ENCODE measurements at regions not wholly inside any gene's neighbourhood (a gene's known extent, or its start where the extent isn't known, plus 50 kb on each side); places are given as distances from the start of the nearest gene placed in this dataset.

GRCh38 chr11:15300341-15300740, 185.6 kb downstream of the INSC start:
- Histone ChIP-seq H3K27ac (ENCODE audit: insufficient read depth, low read depth, low read length, poor library complexity, severe bottlenecking) (no peak overlapping the region), H3K27me3 (ENCODE audit: control insufficient read depth, insufficient read depth, low read length, poor library complexity, severe bottlenecking) (no peaks in the 10 kb centered on the region), H3K4me1 (ENCODE audit: control insufficient read depth, insufficient read depth, low read length) (no peaks in the 10 kb centered on the region), H3K4me3 (ENCODE audit: insufficient read depth, low read depth, low read length) (no peak overlapping the region), H3K36me3 (ENCODE audit: control insufficient read depth, insufficient read depth, low read length) (no peaks in the 10 kb centered on the region), H3K9me3 (ENCODE audit: control insufficient read depth, low read length) (no peaks in the 10 kb centered on the region)
- WGBS, 2 experiments, result 96% methylated on average over 14 of the region's 14 CpGs

DNA sequence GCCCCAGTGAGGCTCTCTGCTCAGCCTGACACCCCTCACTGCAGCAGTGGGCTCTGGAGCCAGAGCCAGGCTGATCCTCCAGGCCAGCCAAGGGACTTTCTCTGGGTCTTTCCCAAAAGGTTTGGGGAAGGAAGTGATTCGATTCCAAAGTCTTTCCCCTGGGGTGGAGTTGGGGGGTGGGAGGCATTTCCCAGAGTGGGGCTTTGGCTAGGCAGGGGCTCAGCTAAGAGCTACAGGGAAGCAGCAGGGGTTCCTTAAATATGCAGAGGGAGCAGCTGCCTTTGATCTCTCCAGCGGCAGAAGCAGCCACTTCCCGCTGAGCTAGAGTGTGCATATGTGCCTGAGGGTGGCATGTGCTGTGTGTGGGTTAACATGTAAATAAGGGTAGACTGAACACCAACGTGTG, 192.9 kb downstream of the INSC start:
- Histone ChIP-seq H3K4me3 (ENCODE audit: insufficient read depth, low read depth, low read length) (no peak overlapping the region), H3K36me3 (ENCODE audit: control insufficient read depth, insufficient read depth, low read length) (no peaks in the 10 kb centered on the region), H3K27me3 (ENCODE audit: control insufficient read depth, insufficient read depth, low read length, poor library complexity, severe bottlenecking) (no peaks in the 10 kb centered on the region), H3K9me3 (ENCODE audit: control insufficient read depth, low read length) (no peaks in the 10 kb centered on the region), H3K27ac (ENCODE audit: insufficient read depth, low read depth, low read length, poor library complexity, severe bottlenecking) (no peak overlapping the region), H3K4me1 (ENCODE audit: control insufficient read depth, insufficient read depth, low read length) (peaks cover 11% of the 10 kb centered on the region)
- WGBS, 2 experiments, result 8 to 10% methylated on average over 4 of the region's 4 CpGs

DNA sequence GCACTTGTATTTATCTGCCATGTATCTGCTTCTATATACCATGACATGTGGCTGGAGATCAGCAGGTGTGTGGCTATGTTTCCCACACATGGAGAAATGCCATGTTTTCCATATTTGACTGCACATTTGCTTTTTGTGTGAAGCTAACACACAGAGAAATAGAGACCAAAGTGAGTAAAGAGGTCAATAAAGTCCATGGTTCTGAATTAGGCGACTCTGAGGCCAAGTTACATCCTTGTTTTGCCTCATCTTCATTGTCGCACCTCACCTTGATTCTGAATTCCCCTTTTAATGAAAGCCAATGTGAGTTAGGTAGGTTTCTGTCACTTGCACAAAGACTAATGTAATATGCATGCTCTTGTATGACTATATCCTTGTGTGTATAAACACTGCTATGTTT, 194.1 kb downstream of the INSC start:
- peaks cover 11% of the 10 kb centered on the region for H3K4me1 ChIP-seq (ENCODE audit: control insufficient read depth, insufficient read depth, low read length)
- H3K36me3 ChIP-seq (ENCODE audit: control insufficient read depth, insufficient read depth, low read length), result no peaks in the 10 kb centered on the region
- H3K27ac ChIP-seq (ENCODE audit: insufficient read depth, low read depth, low read length, poor library complexity, severe bottlenecking), result no peak overlapping the region
- no peak overlapping the region for H3K4me3 ChIP-seq (ENCODE audit: insufficient read depth, low read depth, low read length)
- H3K9me3 ChIP-seq (ENCODE audit: control insufficient read depth, low read length), result no peaks in the 10 kb centered on the region
- no peaks in the 10 kb centered on the region for H3K27me3 ChIP-seq (ENCODE audit: control insufficient read depth, insufficient read depth, low read length, poor library complexity, severe bottlenecking)
- 93 to 98% methylated on average over 2 of the region's 2 CpGs for WGBS, 2 experiments

- Histone ChIP-seq H3K9me3 (ENCODE audit: control insufficient read depth, low read length) (no peaks in the 10 kb centered on the region), H3K36me3 (ENCODE audit: control insufficient read depth, insufficient read depth, low read length) (no peaks in the 10 kb centered on the region), H3K27ac (ENCODE audit: insufficient read depth, low read depth, low read length, poor library complexity, severe bottlenecking) (no peak overlapping the region), H3K4me3 (ENCODE audit: insufficient read depth, low read depth, low read length) (no peak overlapping the region), H3K27me3 (ENCODE audit: control insufficient read depth, insufficient read depth, low read length, poor library complexity, severe bottlenecking) (no peaks in the 10 kb centered on the region), H3K4me1 (ENCODE audit: control insufficient read depth, insufficient read depth, low read length) (peaks cover 11% of the 10 kb centered on the region)
- no CpG with 5 or more reads among the region's 1 CpG for WGBS, 2 experiments
Observed at GRCh38 chr11:15309296-15309695, 194.6 kb downstream of the INSC start.

DNA sequence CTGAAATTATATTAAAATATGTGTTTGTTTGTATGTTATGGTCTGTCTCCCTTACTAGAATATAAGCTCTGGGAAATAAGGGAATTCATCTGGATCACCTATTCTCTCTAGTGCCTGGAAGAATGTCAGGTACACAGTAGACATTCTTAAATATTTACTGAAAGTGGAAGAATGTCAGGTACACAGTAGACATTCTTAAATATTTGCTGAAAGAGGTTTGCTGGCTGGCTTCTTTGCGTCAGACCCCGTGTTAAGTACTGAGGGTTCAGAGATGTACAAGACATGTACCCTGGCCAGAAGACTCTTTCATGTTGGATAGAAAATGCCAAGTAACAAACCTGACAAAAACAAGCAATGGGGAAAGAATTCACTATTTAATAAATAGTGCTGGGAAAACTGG, 199.1 kb downstream of the INSC start:
- Histone ChIP-seq H3K4me3 (ENCODE audit: insufficient read depth, low read depth, low read length) (no peak overlapping the region), H3K9me3 (ENCODE audit: control insufficient read depth, low read length) (no peaks in the 10 kb centered on the region), H3K4me1 (ENCODE audit: control insufficient read depth, insufficient read depth, low read length) (no peaks in the 10 kb centered on the region), H3K27me3 (ENCODE audit: control insufficient read depth, insufficient read depth, low read length, poor library complexity, severe bottlenecking) (no peaks in the 10 kb centered on the region), H3K27ac (ENCODE audit: insufficient read depth, low read depth, low read length, poor library complexity, severe bottlenecking) (no peak overlapping the region), H3K36me3 (ENCODE audit: control insufficient read depth, insufficient read depth, low read length) (no peaks in the 10 kb centered on the region)
- 97 to 98% methylated on average over 2 of the region's 2 CpGs for WGBS, 2 experiments

- H3K4me1 ChIP-seq (ENCODE audit: control insufficient read depth, insufficient read depth, low read length), result no peaks in the 10 kb centered on the region
- H3K4me3 ChIP-seq (ENCODE audit: insufficient read depth, low read depth, low read length), result no peak overlapping the region
- H3K27ac ChIP-seq (ENCODE audit: insufficient read depth, low read depth, low read length, poor library complexity, severe bottlenecking), result no peak overlapping the region
- no peaks in the 10 kb centered on the region for H3K36me3 ChIP-seq (ENCODE audit: control insufficient read depth, insufficient read depth, low read length)
- H3K9me3 ChIP-seq (ENCODE audit: control insufficient read depth, low read length), result no peaks in the 10 kb centered on the region
- H3K27me3 ChIP-seq (ENCODE audit: control insufficient read depth, insufficient read depth, low read length, poor library complexity, severe bottlenecking), result no peaks in the 10 kb centered on the region
- WGBS, 2 experiments, result 89 to 98% methylated on average over 9 of the region's 9 CpGs
Observed at GRCh38 chr11:15318814-15319213, 204.1 kb downstream of the INSC start.

DNA sequence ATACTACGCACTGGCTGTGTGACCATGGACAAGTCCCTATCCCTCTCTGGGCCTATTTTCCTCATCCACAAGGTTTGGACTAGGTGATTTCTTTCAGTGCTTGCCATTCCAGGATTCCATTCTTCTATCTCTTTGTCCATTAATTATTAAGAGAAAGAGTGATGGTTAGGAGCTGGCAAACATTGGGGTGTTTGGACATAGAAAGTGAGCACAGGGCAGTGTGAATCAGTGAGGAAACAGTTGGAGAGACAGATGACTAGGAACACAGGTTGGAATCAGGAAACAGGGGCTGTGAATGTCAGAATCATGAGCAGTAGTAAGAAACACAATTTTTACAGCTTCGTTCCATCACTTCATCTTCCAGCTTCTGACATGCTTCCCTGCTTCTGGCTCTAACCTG, 211.8 kb downstream of the INSC start:
- H3K36me3 ChIP-seq (ENCODE audit: control insufficient read depth, insufficient read depth, low read length), result no peaks in the 10 kb centered on the region
- no peak overlapping the region for H3K27ac ChIP-seq (ENCODE audit: insufficient read depth, low read depth, low read length, poor library complexity, severe bottlenecking)
- no peaks in the 10 kb centered on the region for H3K9me3 ChIP-seq (ENCODE audit: control insufficient read depth, low read length)
- no peaks in the 10 kb centered on the region for H3K27me3 ChIP-seq (ENCODE audit: control insufficient read depth, insufficient read depth, low read length, poor library complexity, severe bottlenecking)
- 95 to 97% methylated on average over 2 of the region's 2 CpGs for WGBS, 2 experiments
- no peak overlapping the region for H3K4me3 ChIP-seq (ENCODE audit: insufficient read depth, low read depth, low read length)
- H3K4me1 ChIP-seq (ENCODE audit: control insufficient read depth, insufficient read depth, low read length), result no peaks in the 10 kb centered on the region

GRCh38 chr11:15327786-15328231, 213.1 kb downstream of the INSC start:
- H3K27ac ChIP-seq (ENCODE audit: insufficient read depth, low read depth, low read length, poor library complexity, severe bottlenecking), result no peak overlapping the region
- no peaks in the 10 kb centered on the region for H3K9me3 ChIP-seq (ENCODE audit: control insufficient read depth, low read length)

DNA sequence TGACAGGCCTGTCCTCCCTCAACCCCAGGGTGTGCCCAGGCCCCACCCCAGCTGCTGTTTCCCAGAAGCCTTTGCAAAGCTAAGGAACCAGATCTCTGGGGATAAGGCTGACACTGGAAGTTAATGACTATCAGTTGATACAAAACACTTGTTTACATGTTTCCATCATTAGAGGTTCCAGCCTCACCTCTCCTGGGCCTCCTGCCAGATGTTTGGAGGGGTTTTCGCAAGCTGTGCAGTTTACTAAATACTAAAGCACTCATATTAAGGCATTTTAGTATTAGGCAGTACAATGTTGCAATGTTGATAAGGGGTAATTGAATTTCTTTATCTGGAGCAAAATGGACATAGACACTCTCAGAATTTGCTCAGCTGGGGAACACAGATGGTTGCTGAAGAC, 218.7 kb downstream of the INSC start:
- Histone ChIP-seq H3K9me3 (ENCODE audit: control insufficient read depth, low read length) (no peaks in the 10 kb centered on the region), H3K27me3 (ENCODE audit: control insufficient read depth, insufficient read depth, low read length, poor library complexity, severe bottlenecking) (no peaks in the 10 kb centered on the region), H3K4me3 (ENCODE audit: insufficient read depth, low read depth, low read length) (no peak overlapping the region), H3K27ac (ENCODE audit: insufficient read depth, low read depth, low read length, poor library complexity, severe bottlenecking) (no peak overlapping the region), H3K36me3 (ENCODE audit: control insufficient read depth, insufficient read depth, low read length) (no peaks in the 10 kb centered on the region), H3K4me1 (ENCODE audit: control insufficient read depth, insufficient read depth, low read length) (no peaks in the 10 kb centered on the region)
- 89% methylated on average over 1 of the region's 1 CpG; no CpG with 5 or more reads in 1 of the 2 experiments for WGBS, 2 experiments

More at GRCh38 chr11:15327786-15328231, 213.1 kb downstream of the INSC start:
- no peaks in the 10 kb centered on the region for H3K27me3 ChIP-seq (ENCODE audit: control insufficient read depth, insufficient read depth, low read length, poor library complexity, severe bottlenecking)
- no peak overlapping the region for H3K4me3 ChIP-seq (ENCODE audit: insufficient read depth, low read depth, low read length)
- no peaks in the 10 kb centered on the region for H3K36me3 ChIP-seq (ENCODE audit: control insufficient read depth, insufficient read depth, low read length)
- 63 to 67% methylated on average over 4 of the region's 4 CpGs for WGBS, 2 experiments
- no peaks in the 10 kb centered on the region for H3K4me1 ChIP-seq (ENCODE audit: control insufficient read depth, insufficient read depth, low read length)

DNA sequence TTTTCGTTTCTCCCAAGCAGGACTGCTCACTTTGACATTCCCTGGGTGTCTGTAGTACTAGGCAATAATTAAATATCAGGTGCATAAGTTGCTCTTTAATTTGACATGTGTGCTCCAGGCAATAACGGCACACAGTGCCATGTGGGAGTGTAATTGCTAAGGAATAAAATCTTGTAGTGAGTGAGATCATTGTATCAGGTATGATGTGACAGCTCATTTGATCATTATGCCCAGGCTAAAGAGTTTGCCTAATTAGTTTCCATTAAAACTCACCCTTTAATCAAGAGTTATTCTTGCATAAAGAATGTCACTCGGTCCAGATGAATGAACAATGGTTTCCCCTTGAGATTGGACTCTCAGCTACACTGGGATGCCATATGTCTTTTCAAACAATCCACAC, 220.0 kb downstream of the INSC start:
- H3K4me1 ChIP-seq (ENCODE audit: control insufficient read depth, insufficient read depth, low read length), result no peaks in the 10 kb centered on the region
- no peaks in the 10 kb centered on the region for H3K27me3 ChIP-seq (ENCODE audit: control insufficient read depth, insufficient read depth, low read length, poor library complexity, severe bottlenecking)
- no peak overlapping the region for H3K27ac ChIP-seq (ENCODE audit: insufficient read depth, low read depth, low read length, poor library complexity, severe bottlenecking)
- no peaks in the 10 kb centered on the region for H3K36me3 ChIP-seq (ENCODE audit: control insufficient read depth, insufficient read depth, low read length)
- H3K9me3 ChIP-seq (ENCODE audit: control insufficient read depth, low read length), result no peaks in the 10 kb centered on the region
- H3K4me3 ChIP-seq (ENCODE audit: insufficient read depth, low read depth, low read length), result no peak overlapping the region
- WGBS, 2 experiments, result 94 to 95% methylated on average over 3 of the region's 3 CpGs

DNA sequence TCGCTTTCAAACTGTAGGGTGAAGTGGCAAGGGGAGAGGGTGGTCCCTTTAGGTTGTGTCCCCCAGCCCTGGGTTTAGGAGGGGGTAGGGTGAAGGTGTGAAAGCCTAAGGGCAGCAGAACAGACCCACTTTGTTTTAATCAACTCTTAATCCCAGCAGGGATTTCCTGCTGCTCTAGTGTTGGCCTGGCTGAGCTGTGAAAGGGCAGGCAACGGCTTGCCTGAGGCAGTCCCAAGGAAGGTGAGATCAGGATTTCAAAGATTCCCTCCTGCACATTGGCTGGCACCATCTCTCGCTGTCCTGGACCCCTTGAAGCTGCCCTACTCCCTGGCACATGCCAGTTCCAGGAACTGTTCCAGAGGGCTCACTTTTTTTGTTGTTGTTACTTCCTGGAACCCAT, 221.3 kb downstream of the INSC start:
- Histone ChIP-seq H3K36me3 (ENCODE audit: control insufficient read depth, insufficient read depth, low read length) (no peaks in the 10 kb centered on the region), H3K9me3 (ENCODE audit: control insufficient read depth, low read length) (no peaks in the 10 kb centered on the region), H3K27me3 (ENCODE audit: control insufficient read depth, insufficient read depth, low read length, poor library complexity, severe bottlenecking) (no peaks in the 10 kb centered on the region), H3K27ac (ENCODE audit: insufficient read depth, low read depth, low read length, poor library complexity, severe bottlenecking) (no peak overlapping the region), H3K4me1 (ENCODE audit: control insufficient read depth, insufficient read depth, low read length) (no peaks in the 10 kb centered on the region), H3K4me3 (ENCODE audit: insufficient read depth, low read depth, low read length) (no peak overlapping the region)
- WGBS, 2 experiments, result 51 to 57% methylated on average over 3 of the region's 3 CpGs

All from ectodermal cell (in vitro differentiated cells).